Fibroblast of mammary gland (primary cell): ENCODE measurements at regions not wholly inside any gene's neighbourhood (a gene's known extent, or its start where the extent isn't known, plus 50 kb on each side); places are given as distances from the start of the nearest gene placed in this dataset.

ENCODE experiments used
- DNase-seq: peaks from one replicate; pipeline ENCODE4 v3.0.0-alpha.2; 2010; ENCODE audit warnings: low read depth
- H3K4me3 ChIP-seq: 2 replicates; pipeline ENCODE4 v1.5.1; 2011; ENCODE audit warnings: low read depth, mild to moderate bottlenecking, low read length, moderate library complexity; ENCODE audit not compliant: control insufficient read depth
- CTCF ChIP-seq: conservative IDR thresholded peaks from 2 replicates; pipeline ENCODE4 v1.5.1; 2011; ENCODE audit warnings: low read depth, low read length, inconsistent platforms; ENCODE audit not compliant: control insufficient read depth, insufficient read depth

GRCh38 chr17:70608193-70608592 is 438.9 kb downstream of the KCNJ2 start:
- TF ChIP-seq CTCF, result no peak
- no peak overlapping the region for H3K4me3 ChIP-seq
- DNase-seq, result no peak

- no peak for DNase-seq
- no peak for TF ChIP-seq CTCF
Measured at GRCh38 chr17:70608957-70609356, 439.6 kb downstream of the KCNJ2 start.

GRCh38 chr17:70609566-70609965 is 440.2 kb downstream of the KCNJ2 start:
- no peak for TF ChIP-seq CTCF
- no peak for DNase-seq
- H3K4me3 ChIP-seq, result no peak overlapping the region

More at GRCh38 chr17:70608957-70609356, 439.6 kb downstream of the KCNJ2 start:
- H3K4me3 ChIP-seq, result no peak overlapping the region

- TF ChIP-seq CTCF, result no peak
- no peak for DNase-seq
Measured at GRCh38 chr17:70610161-70610560, 440.8 kb downstream of the KCNJ2 start.

GRCh38 chr17:70613681-70614080 is 444.3 kb downstream of the KCNJ2 start:
- no peak for DNase-seq
- H3K4me3 ChIP-seq, result no peak overlapping the region
- TF ChIP-seq CTCF, result no peak

More at GRCh38 chr17:70610161-70610560, 440.8 kb downstream of the KCNJ2 start:
- H3K4me3 ChIP-seq, result no peak overlapping the region

GRCh38 chr17:70615831-70616230 is 446.5 kb downstream of the KCNJ2 start:
- TF ChIP-seq CTCF, result no peak
- H3K4me3 ChIP-seq, result no peak overlapping the region
- DNase-seq, result no peak

GRCh38 chr17:70618641-70619040 is 449.3 kb downstream of the KCNJ2 start:
- no peak for DNase-seq
- H3K4me3 ChIP-seq, result no peak overlapping the region
- no peak for TF ChIP-seq CTCF
